ENCODE measurements at regions not wholly inside any gene's neighbourhood (a gene's known extent, or its start where the extent isn't known, plus 50 kb on each side); places are given as distances from the start of the nearest gene placed in this dataset.

DNA sequence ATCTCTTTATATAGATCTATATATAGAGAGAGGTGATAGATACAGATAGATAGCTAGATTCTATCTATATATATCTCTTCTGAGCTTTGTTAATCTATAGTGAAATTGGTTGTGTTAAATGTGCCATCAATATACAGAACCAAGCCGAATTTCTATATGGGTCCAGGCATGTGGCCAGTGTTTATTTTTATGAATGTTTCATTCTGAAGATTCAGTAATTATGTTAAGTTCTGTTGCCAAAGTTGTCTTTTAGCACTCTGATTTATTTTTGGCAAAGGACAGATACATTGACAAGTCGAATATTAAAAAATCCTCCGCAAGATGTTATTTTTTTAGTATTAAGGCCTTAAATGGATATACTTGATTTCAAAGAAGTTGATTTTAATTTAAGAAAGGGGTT, 190.4 kb upstream of the HTR2A start:
- TF ChIP-seq, protein P1, sequence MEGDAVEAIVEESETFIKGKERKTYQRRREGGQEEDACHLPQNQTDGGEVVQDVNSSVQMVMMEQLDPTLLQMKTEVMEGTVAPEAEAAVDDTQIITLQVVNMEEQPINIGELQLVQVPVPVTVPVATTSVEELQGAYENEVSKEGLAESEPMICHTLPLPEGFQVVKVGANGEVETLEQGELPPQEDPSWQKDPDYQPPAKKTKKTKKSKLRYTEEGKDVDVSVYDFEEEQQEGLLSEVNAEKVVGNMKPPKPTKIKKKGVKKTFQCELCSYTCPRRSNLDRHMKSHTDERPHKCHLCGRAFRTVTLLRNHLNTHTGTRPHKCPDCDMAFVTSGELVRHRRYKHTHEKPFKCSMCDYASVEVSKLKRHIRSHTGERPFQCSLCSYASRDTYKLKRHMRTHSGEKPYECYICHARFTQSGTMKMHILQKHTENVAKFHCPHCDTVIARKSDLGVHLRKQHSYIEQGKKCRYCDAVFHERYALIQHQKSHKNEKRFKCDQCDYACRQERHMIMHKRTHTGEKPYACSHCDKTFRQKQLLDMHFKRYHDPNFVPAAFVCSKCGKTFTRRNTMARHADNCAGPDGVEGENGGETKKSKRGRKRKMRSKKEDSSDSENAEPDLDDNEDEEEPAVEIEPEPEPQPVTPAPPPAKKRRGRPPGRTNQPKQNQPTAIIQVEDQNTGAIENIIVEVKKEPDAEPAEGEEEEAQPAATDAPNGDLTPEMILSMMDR (IDR thresholded peaks at IDR 0.05) = no peak
- no peak for TF ChIP-seq POLR2A (IDR thresholded peaks at IDR 0.05)
